GM23338 (cell line): ENCODE measurements at regions not wholly inside any gene's neighbourhood (a gene's known extent, or its start where the extent isn't known, plus 50 kb on each side); places are given as distances from the start of the nearest gene placed in this dataset.

Source experiments
- ATAC-seq: fragments of 200-7000 bp; cut with Tn5 transposase; 3 replicates; pipeline ENCODE4 v1.9.1; 2020
- DNase-seq: peaks from one replicate; pipeline ENCODE4 v3.0.0-alpha.2; 2015; ENCODE audit warnings: low spot score
- H2AFZ ChIP-seq: fragments of 200-600 bp; sonication (generic); 2 replicates; pipeline ENCODE4 v1.8.0; 2016; ENCODE audit warnings: antibody characterized with exemption, mild to moderate bottlenecking, moderate library complexity
- H3F3A ChIP-seq: fragments of 200-600 bp; sonication (generic); replicated peaks from 2 replicates; pipeline ENCODE4 v1.8.0; 2017; ENCODE audit warnings: antibody characterized with exemption, mixed run types, low read depth
- H3K27ac ChIP-seq: fragments of 200-600 bp; sonication (generic); 2 replicates; pipeline ENCODE4 v1.6.1; 2016; ENCODE audit warnings: low read depth
- H3K27me3 ChIP-seq: fragments of 200-600 bp; sonication (generic); 2 replicates; pipeline ENCODE4 v1.8.0; 2016; ENCODE audit warnings: mild to moderate bottlenecking, mixed run types, moderate library complexity; ENCODE audit not compliant: insufficient read depth
- H3K36me3 ChIP-seq: fragments of 200-600 bp; sonication (generic); 2 replicates; pipeline ENCODE4 v1.8.0; 2016; ENCODE audit warnings: mild to moderate bottlenecking; ENCODE audit not compliant: insufficient read depth
- H3K4me1 ChIP-seq: fragments of 200-600 bp; sonication (generic); 2 replicates; pipeline ENCODE4 v1.8.0; 2016; ENCODE audit warnings: mild to moderate bottlenecking, moderate library complexity; ENCODE audit not compliant: insufficient read depth
- H3K4me2 ChIP-seq: fragments of 200-600 bp; sonication (generic); 2 replicates; pipeline ENCODE4 v1.7.1; 2017; ENCODE audit warnings: mixed run types
- H3K4me3 ChIP-seq: fragments of 200-600 bp; sonication (generic); 2 replicates; pipeline ENCODE4 v1.6.1; 2016; ENCODE audit warnings: mixed run types
- H3K79me2 ChIP-seq: fragments of 200-600 bp; sonication (generic); replicated peaks from 2 replicates; pipeline ENCODE4 v1.8.0; 2017; ENCODE audit warnings: mild to moderate bottlenecking; ENCODE audit not compliant: insufficient read depth
- H3K9me2 ChIP-seq: fragments of 200-600 bp; sonication (generic); 2 replicates; pipeline ENCODE4 v1.8.0; 2017; ENCODE audit not compliant: insufficient read depth
- H4K20me1 ChIP-seq: fragments of 200-600 bp; sonication (generic); replicated peaks from 2 replicates; pipeline ENCODE4 v1.8.0; 2017; ENCODE audit warnings: mild to moderate bottlenecking; ENCODE audit not compliant: insufficient read depth
- H3K27ac Mint-ChIP-seq: 2 replicates; pipeline ENCODE4 v1.8.0; 2020; ENCODE audit warnings: inconsistent platforms, mild to moderate bottlenecking, moderate library complexity, mixed read lengths
- H3K27me3 Mint-ChIP-seq: 3 replicates; pipeline ENCODE4 v1.8.0; 2022; ENCODE audit warnings: low read depth, mild to moderate bottlenecking, moderate library complexity, mixed read lengths, inconsistent platforms; ENCODE audit not compliant: insufficient read depth, poor library complexity
- H3K36me3 Mint-ChIP-seq: 3 replicates; pipeline ENCODE4 v1.8.0; 2021; ENCODE audit warnings: low read depth, mild to moderate bottlenecking, inconsistent platforms, moderate library complexity, mixed read lengths
- H3K4me1 Mint-ChIP-seq: 3 replicates; pipeline ENCODE4 v1.8.0; 2020; ENCODE audit warnings: mild to moderate bottlenecking, inconsistent platforms, mixed read lengths
- H3K4me3 Mint-ChIP-seq: 3 replicates; pipeline ENCODE4 v1.8.0; 2021; ENCODE audit warnings: moderate library complexity, mild to moderate bottlenecking, inconsistent platforms, mixed read lengths
- H3K9me3 Mint-ChIP-seq: 3 replicates; pipeline ENCODE4 v1.8.0; 2020; ENCODE audit warnings: moderate library complexity, mild to moderate bottlenecking, inconsistent platforms, mixed read lengths
- EZH2 ChIP-seq: fragments of 200-600 bp; sonication (generic); IDR thresholded peaks from one replicate; pipeline ENCODE4 v1.8.0; 2017; ENCODE audit warnings: antibody characterized with exemption, mild to moderate bottlenecking, low read depth; ENCODE audit not compliant: unreplicated experiment
- EZH2phosphoT487 ChIP-seq: fragments of 200-600 bp; sonication (generic); IDR thresholded peaks from one replicate; pipeline ENCODE4 v1.8.1; 2018; ENCODE audit warnings: antibody characterized with exemption; ENCODE audit not compliant: unreplicated experiment
- JUNB ChIP-seq: IDR thresholded peaks from one replicate; pipeline ENCODE4 v1.6.1; 2016; ENCODE audit warnings: antibody characterized with exemption; ENCODE audit not compliant: unreplicated experiment
- NANOG ChIP-seq: IDR thresholded peaks from 2 replicates; pipeline ENCODE4 v1.6.1; 2016; ENCODE audit warnings: antibody characterized with exemption, borderline replicate concordance
- POLR2AphosphoS5 ChIP-seq: IDR thresholded peaks from 2 replicates; pipeline ENCODE4 v1.6.1; 2016; ENCODE audit warnings: antibody characterized with exemption, low read depth
- STAT1 ChIP-seq: IDR thresholded peaks from one replicate; pipeline ENCODE4 v1.6.1; 2016; ENCODE audit warnings: antibody characterized with exemption; ENCODE audit not compliant: unreplicated experiment
- ZNF114 ChIP-seq: fragments of 250-450 bp; sonication (Bioruptor Pico); IDR thresholded peaks from 2 replicates; pipeline ENCODE4 v1.5.0; 2020; ENCODE audit warnings: mild to moderate bottlenecking, moderate library complexity
- ZNF331 ChIP-seq: fragments of 250-450 bp; sonication (Bioruptor Pico); IDR thresholded peaks from 2 replicates; pipeline ENCODE4 v1.5.0; 2020; ENCODE audit warnings: low read depth, mild to moderate bottlenecking, moderate library complexity
- TF ChIP-seq, protein P1 (sequence below): IDR thresholded peaks from 2 replicates; pipeline ENCODE4 v1.6.1; 2016; ENCODE audit warnings: antibody characterized with exemption
- TF ChIP-seq, protein P2 (sequence below): IDR thresholded peaks from one replicate; pipeline ENCODE4 v1.6.1; 2018; ENCODE audit warnings: antibody characterized with exemption; ENCODE audit not compliant: unreplicated experiment
- TF ChIP-seq, protein P3 (sequence below), 2 experiments: fragments of 200-600 bp in 1 of 2; sonication (generic) in 1 of 2; conservative IDR thresholded peaks; 2 replicates each; pipeline versions ENCODE4 v1.5.1 to v1.6.1; 2016 to 2017; ENCODE audit warnings: antibody characterized with exemption in 2 of 2, low read depth in 2 of 2, mild to moderate bottlenecking in 2 of 2, moderate library complexity in 1 of 2

DNA sequence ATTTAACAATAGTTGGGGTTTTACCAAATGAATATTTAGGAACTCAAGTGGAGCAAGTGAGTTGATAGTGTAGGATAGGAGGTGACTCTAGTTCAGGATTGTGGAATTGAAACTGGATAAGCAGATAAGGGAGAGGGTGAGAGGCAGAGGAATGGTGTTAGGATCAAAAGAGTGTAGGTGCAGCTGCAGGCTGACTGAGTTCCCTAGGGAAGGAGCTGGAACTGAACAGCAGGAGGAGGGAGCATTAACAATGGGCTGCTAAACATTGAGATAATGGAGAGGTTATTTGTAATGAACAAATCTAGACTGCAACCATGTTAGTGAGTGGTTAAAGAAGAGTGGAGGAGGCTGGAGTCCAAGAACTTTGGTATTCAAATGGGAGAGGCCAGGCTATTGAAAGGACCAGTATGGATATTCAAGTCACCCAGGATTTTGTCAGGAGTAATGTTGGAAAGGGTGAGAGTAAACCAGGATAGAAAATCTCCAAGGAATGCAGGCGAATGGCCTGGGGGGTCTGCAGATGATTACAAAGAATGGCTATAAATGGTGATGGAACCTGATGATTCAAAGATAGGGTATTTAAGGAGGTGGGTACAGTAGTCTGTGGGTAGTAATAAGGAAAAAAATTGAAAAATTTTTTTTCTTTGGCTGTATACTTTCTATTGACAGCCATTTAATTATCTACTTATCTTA is 497.1 kb upstream of the TENM3 start:
- H3K36me3 ChIP-seq = no peaks in the 10 kb centered on the region
- H3K9me2 ChIP-seq = no peaks in the 10 kb centered on the region
- H3K4me2 ChIP-seq = no peak overlapping the region
- H3K79me2 ChIP-seq = no peaks in the 10 kb centered on the region
- no peaks in the 10 kb centered on the region for H4K20me1 ChIP-seq
- no peaks in the 10 kb centered on the region for H3K27me3 ChIP-seq
- no peaks in the 10 kb centered on the region for H3K4me1 Mint-ChIP-seq
- peak overlapping the region; percentile 33; the same call in 1 of the 2 replicates for H2AFZ ChIP-seq
- no peak overlapping the region for H3K4me3 Mint-ChIP-seq
- TF ChIP-seq JUNB (no peak), EZH2 (no peak), POLR2AphosphoS5 (no peak)
- TF ChIP-seq, protein P1, sequence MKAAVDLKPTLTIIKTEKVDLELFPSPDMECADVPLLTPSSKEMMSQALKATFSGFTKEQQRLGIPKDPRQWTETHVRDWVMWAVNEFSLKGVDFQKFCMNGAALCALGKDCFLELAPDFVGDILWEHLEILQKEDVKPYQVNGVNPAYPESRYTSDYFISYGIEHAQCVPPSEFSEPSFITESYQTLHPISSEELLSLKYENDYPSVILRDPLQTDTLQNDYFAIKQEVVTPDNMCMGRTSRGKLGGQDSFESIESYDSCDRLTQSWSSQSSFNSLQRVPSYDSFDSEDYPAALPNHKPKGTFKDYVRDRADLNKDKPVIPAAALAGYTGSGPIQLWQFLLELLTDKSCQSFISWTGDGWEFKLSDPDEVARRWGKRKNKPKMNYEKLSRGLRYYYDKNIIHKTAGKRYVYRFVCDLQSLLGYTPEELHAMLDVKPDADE = no peak
- TF ChIP-seq, protein P2, sequence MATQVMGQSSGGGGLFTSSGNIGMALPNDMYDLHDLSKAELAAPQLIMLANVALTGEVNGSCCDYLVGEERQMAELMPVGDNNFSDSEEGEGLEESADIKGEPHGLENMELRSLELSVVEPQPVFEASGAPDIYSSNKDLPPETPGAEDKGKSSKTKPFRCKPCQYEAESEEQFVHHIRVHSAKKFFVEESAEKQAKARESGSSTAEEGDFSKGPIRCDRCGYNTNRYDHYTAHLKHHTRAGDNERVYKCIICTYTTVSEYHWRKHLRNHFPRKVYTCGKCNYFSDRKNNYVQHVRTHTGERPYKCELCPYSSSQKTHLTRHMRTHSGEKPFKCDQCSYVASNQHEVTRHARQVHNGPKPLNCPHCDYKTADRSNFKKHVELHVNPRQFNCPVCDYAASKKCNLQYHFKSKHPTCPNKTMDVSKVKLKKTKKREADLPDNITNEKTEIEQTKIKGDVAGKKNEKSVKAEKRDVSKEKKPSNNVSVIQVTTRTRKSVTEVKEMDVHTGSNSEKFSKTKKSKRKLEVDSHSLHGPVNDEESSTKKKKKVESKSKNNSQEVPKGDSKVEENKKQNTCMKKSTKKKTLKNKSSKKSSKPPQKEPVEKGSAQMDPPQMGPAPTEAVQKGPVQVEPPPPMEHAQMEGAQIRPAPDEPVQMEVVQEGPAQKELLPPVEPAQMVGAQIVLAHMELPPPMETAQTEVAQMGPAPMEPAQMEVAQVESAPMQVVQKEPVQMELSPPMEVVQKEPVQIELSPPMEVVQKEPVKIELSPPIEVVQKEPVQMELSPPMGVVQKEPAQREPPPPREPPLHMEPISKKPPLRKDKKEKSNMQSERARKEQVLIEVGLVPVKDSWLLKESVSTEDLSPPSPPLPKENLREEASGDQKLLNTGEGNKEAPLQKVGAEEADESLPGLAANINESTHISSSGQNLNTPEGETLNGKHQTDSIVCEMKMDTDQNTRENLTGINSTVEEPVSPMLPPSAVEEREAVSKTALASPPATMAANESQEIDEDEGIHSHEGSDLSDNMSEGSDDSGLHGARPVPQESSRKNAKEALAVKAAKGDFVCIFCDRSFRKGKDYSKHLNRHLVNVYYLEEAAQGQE = no peak
- no peak overlapping the region for H3K27ac Mint-ChIP-seq
- no peaks in the 10 kb centered on the region for H3K4me1 ChIP-seq
- DNase-seq = no peak
- no peaks in the 10 kb centered on the region for H3K27me3 Mint-ChIP-seq
- H3K27ac ChIP-seq = no peak overlapping the region
- no peaks in the 10 kb centered on the region for H3F3A ChIP-seq
- H3K9me3 Mint-ChIP-seq = peaks cover 3% of the 10 kb centered on the region; the same call in 1 of the 3 replicates
- H3K4me3 ChIP-seq = no peak overlapping the region
- peak; percentile 45; the same call in 1 of the 3 replicates for ATAC-seq
- peaks cover 4% of the 10 kb centered on the region; the same call in 1 of the 3 replicates for H3K36me3 Mint-ChIP-seq

DNA sequence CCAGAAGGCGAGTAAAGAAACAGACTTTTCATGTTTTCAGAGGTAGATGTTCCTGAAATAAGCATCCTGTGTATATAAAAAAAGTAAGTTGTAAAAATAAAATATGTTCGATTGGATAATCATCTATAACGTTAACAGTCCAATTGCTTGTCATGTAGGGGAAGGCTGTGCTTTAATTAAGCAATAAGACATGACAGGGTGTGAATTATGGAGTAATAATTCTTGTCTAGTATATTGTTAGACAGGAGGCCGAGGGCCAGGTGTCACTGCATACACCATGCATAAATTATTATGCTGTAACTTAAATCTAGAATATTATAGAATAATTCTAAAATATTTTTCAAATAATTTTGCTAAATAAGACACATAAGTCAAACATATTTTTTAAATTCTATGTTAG is 494.6 kb upstream of the TENM3 start:
- Histone ChIP-seq H2AFZ (no peak overlapping the region), H3K36me3 (no peaks in the 10 kb centered on the region), H3K79me2 (no peaks in the 10 kb centered on the region), H3K27me3 (no peaks in the 10 kb centered on the region), H3K4me3 (no peak overlapping the region), H3F3A (no peaks in the 10 kb centered on the region), H4K20me1 (no peaks in the 10 kb centered on the region), H3K27ac (no peak overlapping the region), H3K4me2 (no peak overlapping the region), H3K4me1 (no peaks in the 10 kb centered on the region), H3K9me2 (no peaks in the 10 kb centered on the region)
- DNase-seq (no peak), ATAC-seq (no peak)
- Mint-ChIP-seq H3K9me3 (no peaks in the 10 kb centered on the region), H3K4me3 (no peak overlapping the region), H3K27ac (no peak overlapping the region), H3K27me3 (no peaks in the 10 kb centered on the region), H3K4me1 (no peaks in the 10 kb centered on the region; the same call in 2 of the 3 replicates), H3K36me3 (0 out of 3 replicates have a peak, but pooled peaks cover under 1% of the 10 kb centered on the region)
- TF ChIP-seq EZH2 (no peak), JUNB (no peak), STAT1 (no peak), NANOG (no peak), EZH2phosphoT487 (no peak), ZNF114 (CRISPR knock-in tag) (no peak), ZNF331 (CRISPR knock-in tag) (no peak), POLR2AphosphoS5 (no peak)
- TF ChIP-seq, protein P1 = no peak
- TF ChIP-seq, protein P3, sequence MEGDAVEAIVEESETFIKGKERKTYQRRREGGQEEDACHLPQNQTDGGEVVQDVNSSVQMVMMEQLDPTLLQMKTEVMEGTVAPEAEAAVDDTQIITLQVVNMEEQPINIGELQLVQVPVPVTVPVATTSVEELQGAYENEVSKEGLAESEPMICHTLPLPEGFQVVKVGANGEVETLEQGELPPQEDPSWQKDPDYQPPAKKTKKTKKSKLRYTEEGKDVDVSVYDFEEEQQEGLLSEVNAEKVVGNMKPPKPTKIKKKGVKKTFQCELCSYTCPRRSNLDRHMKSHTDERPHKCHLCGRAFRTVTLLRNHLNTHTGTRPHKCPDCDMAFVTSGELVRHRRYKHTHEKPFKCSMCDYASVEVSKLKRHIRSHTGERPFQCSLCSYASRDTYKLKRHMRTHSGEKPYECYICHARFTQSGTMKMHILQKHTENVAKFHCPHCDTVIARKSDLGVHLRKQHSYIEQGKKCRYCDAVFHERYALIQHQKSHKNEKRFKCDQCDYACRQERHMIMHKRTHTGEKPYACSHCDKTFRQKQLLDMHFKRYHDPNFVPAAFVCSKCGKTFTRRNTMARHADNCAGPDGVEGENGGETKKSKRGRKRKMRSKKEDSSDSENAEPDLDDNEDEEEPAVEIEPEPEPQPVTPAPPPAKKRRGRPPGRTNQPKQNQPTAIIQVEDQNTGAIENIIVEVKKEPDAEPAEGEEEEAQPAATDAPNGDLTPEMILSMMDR (conservative IDR thresholded peaks at IDR 0.05; ENCODE audit: low read depth in 2 of 2) = no peak
- TF ChIP-seq, protein P2 = no peak
